ENCODE measurements at regions not wholly inside any gene's neighbourhood (a gene's known extent, or its start where the extent isn't known, plus 50 kb on each side); places are given as distances from the start of the nearest gene placed in this dataset.

- Mint-ChIP-seq H3K4me1 (ENCODE audit: low read depth, unreplicated experiment) (no peaks in the 10 kb centered on the region), H3K27me3 (ENCODE audit: unreplicated experiment) (peaks cover 2% of the 10 kb centered on the region), H3K36me3 (ENCODE audit: unreplicated experiment) (no peaks in the 10 kb centered on the region), H3K27ac (ENCODE audit: unreplicated experiment) (no peak overlapping the region), H3K9me3 (ENCODE audit: unreplicated experiment) (no peaks in the 10 kb centered on the region), H3K4me3 (ENCODE audit: unreplicated experiment) (no peak overlapping the region)
- DNase-seq: no peak
- TF ChIP-seq, protein P1, sequence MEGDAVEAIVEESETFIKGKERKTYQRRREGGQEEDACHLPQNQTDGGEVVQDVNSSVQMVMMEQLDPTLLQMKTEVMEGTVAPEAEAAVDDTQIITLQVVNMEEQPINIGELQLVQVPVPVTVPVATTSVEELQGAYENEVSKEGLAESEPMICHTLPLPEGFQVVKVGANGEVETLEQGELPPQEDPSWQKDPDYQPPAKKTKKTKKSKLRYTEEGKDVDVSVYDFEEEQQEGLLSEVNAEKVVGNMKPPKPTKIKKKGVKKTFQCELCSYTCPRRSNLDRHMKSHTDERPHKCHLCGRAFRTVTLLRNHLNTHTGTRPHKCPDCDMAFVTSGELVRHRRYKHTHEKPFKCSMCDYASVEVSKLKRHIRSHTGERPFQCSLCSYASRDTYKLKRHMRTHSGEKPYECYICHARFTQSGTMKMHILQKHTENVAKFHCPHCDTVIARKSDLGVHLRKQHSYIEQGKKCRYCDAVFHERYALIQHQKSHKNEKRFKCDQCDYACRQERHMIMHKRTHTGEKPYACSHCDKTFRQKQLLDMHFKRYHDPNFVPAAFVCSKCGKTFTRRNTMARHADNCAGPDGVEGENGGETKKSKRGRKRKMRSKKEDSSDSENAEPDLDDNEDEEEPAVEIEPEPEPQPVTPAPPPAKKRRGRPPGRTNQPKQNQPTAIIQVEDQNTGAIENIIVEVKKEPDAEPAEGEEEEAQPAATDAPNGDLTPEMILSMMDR (IDR thresholded peaks at IDR 0.05; ENCODE audit: partially characterized antibody, unreplicated experiment): no peak
Observed at GRCh38 chr6:104559435-104560202, 300.1 kb downstream of the HACE1 start.

- Mint-ChIP-seq H3K4me3 (ENCODE audit: unreplicated experiment) (no peak overlapping the region), H3K4me1 (ENCODE audit: low read depth, unreplicated experiment) (no peaks in the 10 kb centered on the region), H3K27ac (ENCODE audit: unreplicated experiment) (no peak overlapping the region), H3K27me3 (ENCODE audit: unreplicated experiment) (peaks cover 2% of the 10 kb centered on the region), H3K9me3 (ENCODE audit: unreplicated experiment) (no peaks in the 10 kb centered on the region), H3K36me3 (ENCODE audit: unreplicated experiment) (no peaks in the 10 kb centered on the region)
- TF ChIP-seq, protein P1 (IDR thresholded peaks at IDR 0.05; ENCODE audit: partially characterized antibody, unreplicated experiment): no peak
- no peak for DNase-seq
Observed at GRCh38 chr6:104558746-104559145, 301.0 kb downstream of the HACE1 start.

DNA sequence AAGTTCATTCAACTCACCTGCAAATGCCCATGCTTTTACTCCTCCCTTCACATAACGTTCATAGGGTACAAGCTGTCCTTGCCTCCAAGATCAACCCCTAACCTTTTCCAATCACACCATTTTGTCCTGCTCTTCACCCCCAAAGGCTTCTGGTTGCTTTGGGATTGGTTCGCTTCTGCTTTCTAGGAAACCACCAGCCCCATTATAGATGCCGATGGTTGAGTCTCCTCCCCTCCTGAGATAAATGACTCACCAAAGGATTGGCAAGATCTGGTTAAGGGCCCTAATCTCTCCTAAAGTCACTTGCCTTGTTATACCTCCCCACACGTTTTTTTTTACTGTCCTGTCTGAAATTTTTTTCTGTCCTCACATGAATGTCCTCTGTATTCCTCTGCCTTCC, 311.4 kb downstream of the HACE1 start:
- H3K27me3 Mint-ChIP-seq (ENCODE audit: unreplicated experiment): no peaks in the 10 kb centered on the region
- no peaks in the 10 kb centered on the region for H3K4me1 Mint-ChIP-seq (ENCODE audit: low read depth, unreplicated experiment)
- H3K27ac Mint-ChIP-seq (ENCODE audit: unreplicated experiment): no peak overlapping the region
- no peaks in the 10 kb centered on the region for H3K36me3 Mint-ChIP-seq (ENCODE audit: unreplicated experiment)
- TF ChIP-seq, protein P1 (IDR thresholded peaks at IDR 0.05; ENCODE audit: partially characterized antibody, unreplicated experiment): no peak
- H3K9me3 Mint-ChIP-seq (ENCODE audit: unreplicated experiment): no peaks in the 10 kb centered on the region
- no peak overlapping the region for H3K4me3 Mint-ChIP-seq (ENCODE audit: unreplicated experiment)
- DNase-seq: no peak

DNA sequence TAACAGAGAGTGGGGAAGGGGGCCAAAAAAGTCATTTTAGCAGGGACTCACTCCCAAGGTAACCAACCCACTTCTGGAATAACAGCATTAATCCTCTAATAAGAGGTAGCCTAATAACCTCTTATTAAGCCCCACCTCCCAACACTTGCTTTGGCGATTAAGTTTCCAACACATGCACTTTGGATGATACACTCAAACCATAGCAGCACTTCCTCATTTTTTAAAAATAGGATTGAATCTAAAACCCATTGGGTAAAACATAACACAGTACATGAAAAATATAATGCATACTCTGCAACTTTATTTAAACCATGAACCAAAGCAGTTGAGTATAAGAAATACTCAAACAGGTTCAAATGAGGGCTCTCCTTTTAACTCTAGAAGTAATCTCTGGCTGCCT, 318.3 kb downstream of the HACE1 start:
- Mint-ChIP-seq H3K9me3 (ENCODE audit: unreplicated experiment) (no peaks in the 10 kb centered on the region), H3K36me3 (ENCODE audit: unreplicated experiment) (no peaks in the 10 kb centered on the region), H3K4me3 (ENCODE audit: unreplicated experiment) (no peak overlapping the region), H3K27me3 (ENCODE audit: unreplicated experiment) (no peaks in the 10 kb centered on the region), H3K4me1 (ENCODE audit: low read depth, unreplicated experiment) (no peaks in the 10 kb centered on the region), H3K27ac (ENCODE audit: unreplicated experiment) (no peak overlapping the region)
- TF ChIP-seq, protein P1 (IDR thresholded peaks at IDR 0.05; ENCODE audit: partially characterized antibody, unreplicated experiment): no peak
- DNase-seq: no peak

DNA sequence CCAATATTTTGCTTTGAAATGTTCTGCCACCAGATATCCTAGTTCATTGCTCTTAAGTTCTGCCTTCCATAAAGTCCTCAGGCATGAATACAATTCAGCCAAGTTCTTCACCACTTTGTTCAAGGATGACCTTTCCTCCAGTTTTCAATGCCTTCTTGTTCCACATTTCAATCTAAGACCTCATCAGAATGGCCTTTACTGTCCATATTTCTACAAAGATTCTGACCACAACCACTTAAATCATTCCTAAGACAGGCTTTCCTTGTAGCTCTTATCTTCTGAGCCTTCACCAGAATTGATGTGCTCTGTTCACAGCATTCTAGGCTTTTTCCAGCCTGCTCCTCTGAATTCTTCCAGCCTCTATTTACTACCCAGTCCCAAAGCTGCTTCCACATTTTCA, 319.0 kb downstream of the HACE1 start:
- Mint-ChIP-seq H3K9me3 (ENCODE audit: unreplicated experiment) (no peaks in the 10 kb centered on the region), H3K4me1 (ENCODE audit: low read depth, unreplicated experiment) (no peaks in the 10 kb centered on the region), H3K27ac (ENCODE audit: unreplicated experiment) (no peak overlapping the region), H3K27me3 (ENCODE audit: unreplicated experiment) (no peaks in the 10 kb centered on the region), H3K4me3 (ENCODE audit: unreplicated experiment) (no peak overlapping the region), H3K36me3 (ENCODE audit: unreplicated experiment) (no peaks in the 10 kb centered on the region)
- no peak for DNase-seq
- TF ChIP-seq, protein P1 (IDR thresholded peaks at IDR 0.05; ENCODE audit: partially characterized antibody, unreplicated experiment): no peak

Measured in glutamatergic neuron (in vitro differentiated cells).